ENCODE measurements at regions not wholly inside any gene's neighbourhood (a gene's known extent, or its start where the extent isn't known, plus 50 kb on each side); places are given as distances from the start of the nearest gene placed in this dataset.

GRCh38 chr13:79675931-79676660 lies 195.1 kb downstream of the NDFIP2 start:
- no peak overlapping the region for H3K4me3 Mint-ChIP-seq
- Histone ChIP-seq H4K91ac (ENCODE audit: insufficient read length, low read depth, low read length) (no peak overlapping the region), H4K5ac (ENCODE audit: insufficient read length, low read depth, low read length) (no peak overlapping the region), H3K79me2 (ENCODE audit: insufficient read depth, low read length) (no peaks in the 10 kb centered on the region), H3K4me1 (ENCODE audit: insufficient read depth, low read length) (no peaks in the 10 kb centered on the region; the same call in 1 of the 2 replicates), H3K23ac (ENCODE audit: insufficient read length, low read depth, low read length) (no peak overlapping the region), H2BK12ac (ENCODE audit: insufficient read length, low read depth, low read length) (no peak overlapping the region), H4K20me1 (ENCODE audit: control insufficient read depth, insufficient read depth, insufficient read length) (no peaks in the 10 kb centered on the region), H3K9ac (ENCODE audit: extremely low read depth, insufficient read length, low read length) (no peak overlapping the region), H3T11ph (ENCODE audit: low read length) (no peak overlapping the region), H3K56ac (ENCODE audit: insufficient read length, low read depth, low read length) (no peak overlapping the region), H2BK120ac (ENCODE audit: low read depth, low read length, poor library complexity, severe bottlenecking) (no peak overlapping the region), H3K4ac (ENCODE audit: low read depth, low read length) (no peak overlapping the region), H2AFZ (ENCODE audit: low read length) (no peak overlapping the region), H2AK5ac (ENCODE audit: insufficient read length, low read length) (no peak overlapping the region), H2BK15ac (ENCODE audit: low read depth, low read length) (no peak overlapping the region), H3K23me2 (ENCODE audit: insufficient read length, low read depth, low read length, poor library complexity, severe bottlenecking) (no peaks in the 10 kb centered on the region), H2BK5ac (ENCODE audit: insufficient read length, low read length) (no peak overlapping the region), H3K4me2 (ENCODE audit: insufficient read depth, insufficient read length, low read length) (no peak overlapping the region), H3K27ac (ENCODE audit: insufficient read length, low read depth, low read length) (no peak overlapping the region), H3K18ac (ENCODE audit: insufficient read length, low read depth, low read length) (no peak overlapping the region), H3K9me3 (ENCODE audit: control insufficient read depth, low read depth, low read length) (no peaks in the 10 kb centered on the region), H4K8ac (replicated peaks; ENCODE audit: insufficient read length, low read depth, low read length) (no peak overlapping the region), H2BK20ac (ENCODE audit: low read depth, low read length, poor library complexity, severe bottlenecking) (no peak overlapping the region), H3K27me3 (ENCODE audit: insufficient read depth, low read length) (no peaks in the 10 kb centered on the region), H3K14ac (ENCODE audit: insufficient read depth, low read length) (no peak overlapping the region), H3K79me1 (ENCODE audit: insufficient read depth, low read depth, low read length, poor library complexity, severe bottlenecking) (no peaks in the 10 kb centered on the region)
- no peaks in the 10 kb centered on the region for H3K36me3 Mint-ChIP-seq (ENCODE audit: insufficient read depth in 1 of 3, low read depth in 3 of 3)
- H3K27ac Mint-ChIP-seq = no peak overlapping the region
- H3K4me1 Mint-ChIP-seq = peaks cover 4% of the 10 kb centered on the region in 2 experiments; a peak in 3 of 4 replicates
- no peak for DNase-seq
- TF ChIP-seq CTCF (conservative IDR thresholded peaks at IDR 0.05) = no peak
- peaks cover 0 to 3% of the 10 kb centered on the region in 2 experiments; a peak in 1 of 5 replicates for H3K9me3 Mint-ChIP-seq
- no peaks in the 10 kb centered on the region for H3K27me3 Mint-ChIP-seq (ENCODE audit: low read depth)
- no CpG with 5 or more reads among the region's 7 CpGs for WGBS (ENCODE audit: extremely low coverage, insufficient read length, low lambda C conversion rate)
